GM18508 (cell line): ENCODE measurements at regions not wholly inside any gene's neighbourhood (a gene's known extent, or its start where the extent isn't known, plus 50 kb on each side); places are given as distances from the start of the nearest gene placed in this dataset.

Experiments
- ATAC-seq: cut with Tn5 transposase; IDR thresholded peaks from one replicate; pipeline ENCODE4 v1.9.1; 2021; ENCODE audit warnings: moderate number of reproducible peaks; ENCODE audit not compliant: insufficient read depth, unreplicated experiment

GRCh38 chr3:160162440-160162839 is 62.8 kb upstream of the C3orf80 start:
- no peak for ATAC-seq

GRCh38 chr3:160163229-160163878 is 61.9 kb upstream of the C3orf80 start:
- no peak for ATAC-seq

- no peak for ATAC-seq
Measured at GRCh38 chr3:160168246-160168645, 57.0 kb upstream of the C3orf80 start.

GRCh38 chr3:160169139-160169976 is 55.9 kb upstream of the C3orf80 start:
- ATAC-seq: no peak

- peak; percentile 90 for ATAC-seq
Measured at GRCh38 chr3:160170409-160171370, 54.5 kb upstream of the C3orf80 start.

- no peak for ATAC-seq
Measured at GRCh38 chr3:160171813-160172212, 53.4 kb upstream of the C3orf80 start.

GRCh38 chr3:160174621-160175020 is 50.6 kb upstream of the C3orf80 start:
- ATAC-seq: no peak
